Fibroblast of skin of abdomen (primary cell): ENCODE measurements at regions not wholly inside any gene's neighbourhood (a gene's known extent, or its start where the extent isn't known, plus 50 kb on each side); places are given as distances from the start of the nearest gene placed in this dataset.
A peak's percentile ranks its signal among the peaks of the same experiment; 100 is the strongest.

Experiments used
- DNase-seq: peaks from one replicate; pipeline ENCODE4 v3.0.0-alpha.2; 2013

GRCh38 chr1:94614996-94615395 is 73.4 kb upstream of the F3 start:
- DNase-seq = no peak

GRCh38 chr1:94614168-94614815 is 72.7 kb upstream of the F3 start:
- no peak for DNase-seq

GRCh38 chr1:94612525-94613204 is 71.1 kb upstream of the F3 start:
- DNase-seq = no peak

- no peak for DNase-seq
Observed at GRCh38 chr1:94611681-94612475, 70.3 kb upstream of the F3 start.

GRCh38 chr1:94609619-94610018 is 68.1 kb upstream of the F3 start:
- no peak for DNase-seq

- no peak for DNase-seq
Observed at GRCh38 chr1:94608852-94609530, 67.4 kb upstream of the F3 start.

GRCh38 chr1:94608142-94608851 is 66.7 kb upstream of the F3 start:
- DNase-seq = no peak

- no peak for DNase-seq
Observed at GRCh38 chr1:94607398-94607797, 65.8 kb upstream of the F3 start.

GRCh38 chr1:94606471-94606870 is 64.9 kb upstream of the F3 start:
- DNase-seq = no peak

GRCh38 chr1:94603663-94604062 is 62.1 kb upstream of the F3 start:
- no peak for DNase-seq

- no peak for DNase-seq
Observed at GRCh38 chr1:94602802-94603625, 61.5 kb upstream of the F3 start.

- DNase-seq = peak; percentile 31
Observed at GRCh38 chr1:94602316-94602715, 60.8 kb upstream of the F3 start.

- no peak for DNase-seq
Observed at GRCh38 chr1:94600556-94600955, 59.0 kb upstream of the F3 start.

- no peak for DNase-seq
Observed at GRCh38 chr1:94599095-94599813, 57.7 kb upstream of the F3 start.

- peak; percentile 52 for DNase-seq
Observed at GRCh38 chr1:94597701-94598100, 56.1 kb upstream of the F3 start.

- DNase-seq = no peak
Observed at GRCh38 chr1:94596260-94596659, 54.7 kb upstream of the F3 start.

GRCh38 chr1:94595658-94596057 is 54.1 kb upstream of the F3 start:
- peak; percentile 55 for DNase-seq

GRCh38 chr1:94593611-94594010 is 52.1 kb upstream of the F3 start:
- DNase-seq = no peak

- DNase-seq = no peak
Observed at GRCh38 chr1:94592571-94592920, 51.0 kb upstream of the F3 start.

- DNase-seq = no peak
Observed at GRCh38 chr1:94591823-94592570, 50.4 kb upstream of the F3 start.
